OCI-LY1 (cell line): ENCODE measurements at regions not wholly inside any gene's neighbourhood (a gene's known extent, or its start where the extent isn't known, plus 50 kb on each side); places are given as distances from the start of the nearest gene placed in this dataset.

Experiments
- H2AFZ ChIP-seq: fragments of 200-600 bp; sonication (generic), shearing (Covaris generic); 2 replicates; pipeline ENCODE4 v1.6.0; 2014; ENCODE audit warnings: antibody characterized with exemption, mild to moderate bottlenecking, low read length
- H3F3A ChIP-seq: fragments of 200-600 bp; sonication (generic), shearing (Covaris generic); 2 replicates; pipeline ENCODE4 v1.6.0; 2014; ENCODE audit warnings: mild to moderate bottlenecking, antibody characterized with exemption, low read length, moderate library complexity; ENCODE audit not compliant: insufficient read depth
- H3K27ac ChIP-seq: fragments of 200-600 bp; sonication (generic); 2 replicates; pipeline ENCODE4 v1.5.1; 2014; ENCODE audit warnings: low read length, mixed run types, mild to moderate bottlenecking, low read depth; ENCODE audit not compliant: poor library complexity, severe bottlenecking
- H3K27me3 ChIP-seq: fragments of 200-600 bp; sonication (generic); 2 replicates; pipeline ENCODE4 v1.6.0; 2014; ENCODE audit warnings: antibody characterized with exemption, mild to moderate bottlenecking, low read length, moderate library complexity; ENCODE audit not compliant: insufficient read depth
- H3K36me3 ChIP-seq: fragments of 200-600 bp; sonication (generic); 2 replicates; pipeline ENCODE4 v1.6.1; 2014; ENCODE audit warnings: mild to moderate bottlenecking, antibody characterized with exemption, low read length, moderate library complexity, mixed read lengths; ENCODE audit not compliant: insufficient read depth
- H3K4me1 ChIP-seq: fragments of 200-600 bp; sonication (generic); 2 replicates; pipeline ENCODE4 v1.5.1; 2014; ENCODE audit warnings: mild to moderate bottlenecking, low read length, moderate library complexity; ENCODE audit not compliant: insufficient read depth, severe bottlenecking
- H3K4me2 ChIP-seq: fragments of 200-600 bp; sonication (generic), shearing (Covaris generic); 2 replicates; pipeline ENCODE4 v1.6.1; 2014; ENCODE audit warnings: low read length
- H3K4me3 ChIP-seq: fragments of 200-600 bp; sonication (generic); 2 replicates; pipeline ENCODE4 v1.5.1; 2014; ENCODE audit warnings: low read length, low read depth, mild to moderate bottlenecking, mixed read lengths; ENCODE audit not compliant: poor library complexity, severe bottlenecking
- H3K79me2 ChIP-seq: fragments of 200-600 bp; shearing (Covaris generic); 2 replicates; pipeline ENCODE4 v1.6.1; 2016; ENCODE audit warnings: mixed run types, low read length, mixed read lengths; ENCODE audit not compliant: insufficient read depth
- H3K9ac ChIP-seq: fragments of 200-600 bp; sonication (generic), shearing (Covaris generic); 2 replicates; pipeline ENCODE4 v1.6.1; 2014; ENCODE audit warnings: mild to moderate bottlenecking, low read length, mixed read lengths
- H3K9me2 ChIP-seq: fragments of 200-600 bp; sonication (generic), shearing (Covaris generic); 2 replicates; pipeline ENCODE4 v1.6.1; 2014; ENCODE audit warnings: low read depth, mild to moderate bottlenecking, low read length, mixed read lengths
- H3K9me3 ChIP-seq: fragments of 200-600 bp; shearing (Covaris generic); 2 replicates; pipeline ENCODE4 v1.6.1; 2014; ENCODE audit warnings: low read length, mixed read lengths
- H4K20me1 ChIP-seq: fragments of 200-600 bp; sonication (generic), shearing (Covaris generic); 2 replicates; pipeline ENCODE4 v1.6.0; 2016; ENCODE audit warnings: mild to moderate bottlenecking, low read length; ENCODE audit not compliant: insufficient read depth
- CTCF ChIP-seq: fragments of 200-600 bp; sonication (generic), shearing (Covaris generic); IDR thresholded peaks from 2 replicates; pipeline ENCODE4 v1.5.1; 2017; ENCODE audit warnings: mild to moderate bottlenecking, antibody characterized with exemption, low read length, moderate library complexity, mixed read lengths
- EZH2 ChIP-seq: fragments of 200-600 bp; sonication (generic), shearing (Covaris generic); IDR thresholded peaks from 2 replicates; pipeline ENCODE4 v1.8.0; 2017; ENCODE audit warnings: borderline replicate concordance, mixed run types, mild to moderate bottlenecking, antibody characterized with exemption, low read length, moderate library complexity, mixed read lengths

GRCh38 chr9:126153382-126153781 is 173.2 kb upstream of the MVB12B start:
- TF ChIP-seq EZH2 (no peak), CTCF (no peak)
- no peaks in the 10 kb centered on the region for H3K9me2 ChIP-seq

GRCh38 chr9:126154182-126154827 is 172.3 kb upstream of the MVB12B start:
- H3K79me2 ChIP-seq = no peaks in the 10 kb centered on the region
- H3K9me3 ChIP-seq = no peaks in the 10 kb centered on the region
- no peaks in the 10 kb centered on the region for H3K9me2 ChIP-seq
- no peak overlapping the region for H3K27ac ChIP-seq
- no peak for TF ChIP-seq CTCF
- no peak for TF ChIP-seq EZH2
- no peak overlapping the region for H2AFZ ChIP-seq
- H3K27me3 ChIP-seq = no peaks in the 10 kb centered on the region
- H3K9ac ChIP-seq = no peak overlapping the region
- no peaks in the 10 kb centered on the region for H3K4me1 ChIP-seq
- H3F3A ChIP-seq = no peaks in the 10 kb centered on the region
- H3K36me3 ChIP-seq = no peaks in the 10 kb centered on the region
- no peak overlapping the region for H3K4me3 ChIP-seq
- no peaks in the 10 kb centered on the region for H4K20me1 ChIP-seq
- H3K4me2 ChIP-seq = no peak overlapping the region

More at GRCh38 chr9:126153382-126153781, 173.2 kb upstream of the MVB12B start:
- Histone ChIP-seq H2AFZ (no peak overlapping the region), H3K36me3 (no peaks in the 10 kb centered on the region), H3K27me3 (no peaks in the 10 kb centered on the region), H4K20me1 (no peaks in the 10 kb centered on the region), H3K4me3 (no peak overlapping the region), H3F3A (no peaks in the 10 kb centered on the region), H3K4me1 (no peaks in the 10 kb centered on the region), H3K79me2 (no peaks in the 10 kb centered on the region), H3K9ac (no peak overlapping the region), H3K9me3 (no peaks in the 10 kb centered on the region), H3K27ac (no peak overlapping the region), H3K4me2 (no peak overlapping the region)

GRCh38 chr9:126154869-126155268 is 171.8 kb upstream of the MVB12B start:
- Histone ChIP-seq H3F3A (no peaks in the 10 kb centered on the region), H4K20me1 (no peaks in the 10 kb centered on the region), H3K4me1 (no peaks in the 10 kb centered on the region), H3K9me2 (no peaks in the 10 kb centered on the region), H3K9me3 (no peaks in the 10 kb centered on the region), H3K4me3 (no peak overlapping the region), H2AFZ (no peak overlapping the region), H3K27me3 (no peaks in the 10 kb centered on the region), H3K4me2 (no peak overlapping the region), H3K79me2 (no peaks in the 10 kb centered on the region), H3K27ac (no peak overlapping the region), H3K9ac (no peak overlapping the region), H3K36me3 (no peaks in the 10 kb centered on the region)
- TF ChIP-seq CTCF (no peak), EZH2 (no peak)
